ENCODE measurements at regions not wholly inside any gene's neighbourhood (a gene's known extent, or its start where the extent isn't known, plus 50 kb on each side); places are given as distances from the start of the nearest gene placed in this dataset.
"Not testable (repeated sequence)": the region's sequence is repeated elsewhere in the genome, so short reads cannot be mapped to it uniquely, and the experiment has no call there.

DNA sequence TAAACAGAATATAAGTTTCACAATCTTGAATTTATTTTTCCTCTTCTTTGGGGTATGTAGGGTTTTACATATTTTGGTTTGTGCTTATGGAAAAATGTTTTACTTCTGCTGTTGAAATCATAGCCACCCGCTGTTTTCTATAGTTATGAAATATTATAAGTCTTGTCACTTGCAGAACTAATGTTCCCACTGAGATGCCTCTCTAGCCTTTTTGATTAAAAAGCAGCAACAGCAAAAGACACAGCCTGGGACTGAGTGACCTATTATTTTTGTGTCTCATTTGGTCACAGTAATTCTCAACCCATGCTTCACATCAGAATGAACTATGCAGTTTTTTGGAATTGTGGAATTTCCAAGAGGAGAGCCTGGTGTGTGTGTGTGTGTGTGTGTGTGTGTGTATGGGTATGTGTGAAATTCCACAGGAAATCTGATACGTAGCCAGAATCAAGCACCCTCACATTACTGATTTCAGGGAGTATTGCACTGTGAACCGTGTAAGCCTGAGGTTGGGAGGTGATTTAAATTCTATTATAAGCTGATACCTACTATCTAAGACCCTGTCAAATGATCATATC is 55.7 kb upstream of the FRMD6 start:
- no peak for FAIRE-seq

DNA sequence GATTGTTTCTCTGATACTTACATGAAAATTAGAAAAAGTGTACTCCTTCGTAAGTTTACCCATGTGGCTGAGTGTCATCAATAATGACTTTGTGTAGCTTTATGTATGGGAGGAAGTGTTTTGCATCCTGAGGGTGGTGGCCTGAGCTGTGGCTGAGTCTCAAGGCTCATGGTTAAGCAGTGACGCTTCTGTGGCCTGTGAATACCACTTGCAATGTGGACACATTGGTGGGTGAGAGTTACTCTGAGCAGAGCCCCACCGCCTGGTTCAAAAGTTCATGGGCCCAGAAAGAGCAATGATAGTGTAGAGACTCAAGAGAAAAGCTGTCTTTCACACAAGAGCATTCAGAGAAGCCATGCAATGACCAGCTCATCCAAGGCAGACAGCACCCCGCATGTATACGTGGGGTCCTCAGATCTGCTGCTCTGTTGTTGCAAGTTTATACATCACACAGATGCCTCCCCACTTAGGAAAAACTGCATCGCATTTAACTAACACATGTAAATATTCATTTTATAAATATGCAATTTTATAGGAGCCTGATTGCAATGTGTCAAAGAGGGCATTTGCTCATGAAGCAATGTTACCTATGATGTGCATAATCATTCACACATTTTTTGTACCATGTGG is 55.1 kb upstream of the FRMD6 start:
- no peak for FAIRE-seq

DNA sequence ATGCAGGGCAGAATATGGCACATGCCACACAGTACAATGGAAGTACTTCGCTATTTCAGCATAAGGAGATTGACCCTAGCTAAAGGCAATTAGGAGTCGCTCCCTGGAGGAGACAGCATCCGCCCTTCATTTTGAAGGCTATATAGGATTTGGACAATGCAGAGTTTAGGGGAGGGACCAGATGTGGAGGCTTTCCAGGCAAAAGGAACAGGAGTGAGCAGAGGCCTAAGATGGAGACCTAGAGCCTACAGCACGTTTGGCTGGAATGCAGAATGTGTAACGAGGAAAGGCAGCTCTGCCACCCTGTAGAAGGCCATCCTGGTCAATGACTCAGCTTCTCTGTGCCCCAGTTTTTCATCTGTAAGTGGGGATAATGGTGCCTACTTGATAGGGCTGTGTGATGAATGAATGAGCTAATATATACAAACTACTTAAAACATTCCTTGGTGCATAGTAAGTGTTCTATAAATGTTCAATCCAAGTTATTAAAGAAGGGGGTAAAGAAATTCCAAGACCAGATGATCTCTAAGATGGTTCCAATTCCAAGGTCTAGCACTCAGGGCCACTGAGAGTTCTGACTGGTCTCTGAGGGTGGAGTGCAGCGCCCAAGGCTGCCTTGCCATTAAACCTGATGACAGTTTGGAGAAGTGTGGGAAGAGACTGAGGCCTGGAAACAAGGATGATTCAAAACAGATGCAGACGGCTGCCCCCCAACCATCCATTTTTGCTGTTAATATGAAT is 54.3 kb upstream of the FRMD6 start:
- FAIRE-seq: no peak

DNA sequence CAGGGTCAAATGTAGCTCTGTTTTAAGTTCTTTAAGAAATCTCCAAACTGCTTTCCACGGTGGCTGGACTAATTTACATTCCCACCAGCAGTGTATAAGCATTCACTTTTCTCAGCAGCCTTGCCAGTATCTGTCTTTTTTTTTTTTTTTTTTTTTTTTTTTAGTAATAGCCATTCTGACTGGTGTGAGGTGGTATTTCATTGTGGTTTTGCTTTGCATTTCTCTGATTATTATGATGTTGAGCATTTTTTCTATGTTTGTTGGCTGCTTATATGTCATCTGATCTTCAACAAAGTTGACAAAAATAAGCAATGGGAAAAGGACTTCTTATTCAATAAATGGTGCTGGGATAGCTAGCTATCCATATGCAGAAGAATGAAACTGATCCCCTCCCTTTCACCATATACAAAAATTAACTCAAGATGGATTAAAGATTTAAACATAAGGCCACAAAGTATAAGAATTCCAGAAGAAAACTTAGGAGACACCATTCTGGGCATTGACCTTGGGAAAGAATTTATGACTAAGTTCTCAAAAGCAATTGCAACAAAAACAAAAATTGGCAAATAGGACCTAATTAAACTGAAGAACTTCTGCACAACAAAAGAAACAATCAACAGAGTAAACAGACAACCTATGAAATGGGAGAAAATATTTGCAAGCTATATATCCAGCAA is 52.6 kb upstream of the FRMD6 start:
- not testable (repeated sequence) for FAIRE-seq

DNA sequence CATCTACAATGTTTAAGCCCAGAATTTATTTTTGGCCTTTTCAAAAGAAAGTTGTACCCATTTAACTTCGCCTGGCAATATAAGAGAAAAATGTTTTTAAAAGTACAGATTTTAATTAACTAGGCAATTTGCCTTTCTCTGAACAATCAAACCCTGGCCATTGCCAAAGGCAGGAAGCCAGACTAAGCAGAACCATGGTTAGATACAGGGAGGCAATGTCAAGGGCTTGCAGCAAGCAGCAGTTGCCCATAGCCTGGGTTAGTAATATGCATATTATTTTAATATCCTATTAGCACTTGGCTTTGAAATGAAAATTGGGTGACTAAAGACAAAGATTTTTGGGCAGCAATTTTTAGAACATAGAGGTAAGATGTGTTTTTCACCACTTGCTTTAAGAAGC is 51.1 kb upstream of the FRMD6 start:
- no peak for FAIRE-seq
